ENCODE measurements at regions not wholly inside any gene's neighbourhood (a gene's known extent, or its start where the extent isn't known, plus 50 kb on each side); places are given as distances from the start of the nearest gene placed in this dataset.
A peak's percentile ranks its signal among the peaks of the same experiment; 100 is the strongest.

DNA sequence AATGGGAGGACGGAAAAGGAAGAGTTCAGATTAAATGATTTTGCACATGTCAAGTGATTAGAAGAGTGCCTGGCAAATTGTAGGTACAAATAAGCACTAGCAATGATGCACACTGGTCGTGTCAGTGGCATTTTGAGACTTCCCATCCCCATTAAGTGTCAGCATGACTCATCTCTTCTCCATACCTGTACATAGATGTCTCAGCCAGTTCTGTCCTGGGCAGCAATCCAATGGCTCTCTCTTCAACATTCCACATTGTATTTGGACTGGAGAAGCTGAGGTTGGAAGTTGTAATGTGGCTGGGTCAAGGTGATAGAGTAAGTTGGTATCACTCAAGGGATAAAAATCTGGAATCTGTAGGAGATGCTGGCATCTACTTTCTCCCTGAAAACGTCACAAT, 742.7 kb downstream of the VRK1 start:
- no peak for DNase-seq

DNA sequence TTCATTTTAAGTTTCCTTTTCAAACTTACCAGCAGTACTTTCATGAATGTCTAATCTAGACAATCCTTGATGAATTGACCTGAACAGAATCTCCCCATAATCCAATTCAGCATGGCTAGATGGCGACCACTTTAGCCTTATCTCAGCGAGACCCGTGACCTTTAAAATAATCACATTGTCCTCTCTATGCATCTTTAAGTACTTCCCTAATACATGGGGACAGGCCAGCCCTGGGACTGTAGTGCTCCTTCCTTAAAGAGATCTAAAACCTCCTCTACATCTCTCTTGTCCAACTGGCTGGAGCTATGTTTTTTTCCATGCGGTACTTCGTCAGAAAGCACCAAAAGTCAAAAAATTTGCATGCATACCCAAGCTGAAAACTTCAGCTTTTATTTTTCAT, 746.0 kb downstream of the VRK1 start:
- DNase-seq: no peak

DNA sequence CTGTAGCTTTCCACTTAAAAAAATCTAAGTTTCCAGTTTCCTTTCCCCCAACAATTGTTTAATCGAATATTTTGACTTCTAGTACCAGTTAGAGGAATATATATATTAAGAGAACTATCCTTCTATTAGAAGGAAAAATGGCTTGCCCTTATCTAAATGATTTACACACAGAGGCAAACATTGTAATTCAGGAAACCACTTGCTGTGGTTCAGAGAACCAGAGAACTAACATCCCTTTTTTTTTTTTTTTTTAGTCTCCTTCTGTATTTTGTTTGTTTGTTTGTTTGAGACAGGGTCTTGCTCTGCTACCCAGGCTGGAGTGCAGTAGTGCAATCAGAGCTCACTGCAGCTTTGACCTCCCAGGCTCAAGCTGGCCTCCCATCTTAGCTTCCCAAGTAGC, 746.6 kb downstream of the VRK1 start:
- DNase-seq: no peak

DNA sequence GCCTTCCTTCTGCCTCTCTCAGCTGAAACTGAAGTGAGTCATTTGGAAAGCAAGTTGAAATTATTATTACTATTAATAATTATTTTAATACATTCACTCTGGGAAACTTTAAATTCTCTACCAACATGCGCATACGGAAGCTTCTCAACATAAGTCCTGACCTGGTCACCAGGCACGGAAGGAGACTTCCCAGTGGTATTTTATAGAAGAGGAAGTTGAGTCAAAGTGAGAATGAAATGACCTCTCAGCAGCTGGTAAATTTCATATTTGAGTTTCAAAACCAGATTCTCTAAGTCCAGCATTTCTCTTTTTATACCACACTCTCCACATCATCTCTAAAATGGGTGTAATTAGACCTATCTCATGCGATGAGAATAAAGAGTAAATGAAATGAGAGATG, 747.4 kb downstream of the VRK1 start:
- DNase-seq: no peak

DNA sequence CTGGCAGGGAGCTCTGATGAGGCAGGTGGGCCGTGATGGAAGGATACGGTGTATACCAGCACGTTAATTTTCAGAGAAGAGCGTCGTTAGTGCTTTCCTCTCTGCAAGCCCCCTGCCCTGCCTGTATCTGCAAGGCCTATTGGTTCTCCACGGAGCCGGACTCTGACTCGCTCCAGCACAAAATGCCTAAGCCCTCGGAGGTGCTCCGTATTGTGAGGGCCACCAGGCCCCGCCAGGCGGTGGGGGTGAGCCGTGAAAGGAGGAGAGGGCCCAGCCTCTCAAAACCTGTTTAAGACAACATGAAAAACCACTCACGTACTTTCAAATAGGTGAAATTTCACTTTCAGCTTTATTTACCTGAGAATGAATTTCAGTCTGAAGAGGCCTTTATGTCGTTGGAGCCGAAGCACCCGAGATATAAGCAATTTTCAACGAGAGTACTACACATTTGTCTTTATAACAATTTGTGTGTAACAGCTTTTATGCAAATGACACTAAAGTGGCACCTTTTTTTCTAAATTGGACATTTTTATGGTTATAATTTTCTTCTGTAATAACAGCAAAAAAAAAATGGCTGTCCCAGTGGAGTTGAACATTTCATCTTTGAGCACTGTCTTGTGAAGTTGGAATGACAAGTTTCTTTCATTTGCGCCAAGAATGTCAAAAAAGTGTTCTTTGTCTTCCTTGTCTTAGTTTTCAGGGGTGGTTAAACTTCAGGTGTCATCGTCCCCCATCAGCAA, 749.5 kb downstream of the VRK1 start:
- no peak for DNase-seq

DNA sequence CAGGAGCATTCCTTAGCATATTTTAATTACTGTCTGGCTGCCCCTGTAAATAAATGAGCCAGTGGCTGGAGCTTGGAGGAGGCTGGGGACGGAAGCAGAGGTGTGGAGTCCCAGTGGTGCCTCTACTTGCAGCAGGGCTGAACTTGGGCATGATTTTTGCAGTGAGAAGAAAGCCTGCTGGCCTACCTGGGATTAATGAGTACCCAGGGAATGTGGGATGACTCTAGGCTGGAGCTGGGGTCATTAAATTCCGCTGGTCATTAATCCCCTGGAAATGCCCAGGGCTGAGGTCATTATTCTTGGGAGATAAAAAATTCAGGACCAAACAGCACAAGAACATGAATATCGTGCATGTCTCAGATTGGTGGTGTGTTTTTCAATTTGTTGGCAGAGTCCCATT, 753.3 kb downstream of the VRK1 start:
- DNase-seq: no peak

DNA sequence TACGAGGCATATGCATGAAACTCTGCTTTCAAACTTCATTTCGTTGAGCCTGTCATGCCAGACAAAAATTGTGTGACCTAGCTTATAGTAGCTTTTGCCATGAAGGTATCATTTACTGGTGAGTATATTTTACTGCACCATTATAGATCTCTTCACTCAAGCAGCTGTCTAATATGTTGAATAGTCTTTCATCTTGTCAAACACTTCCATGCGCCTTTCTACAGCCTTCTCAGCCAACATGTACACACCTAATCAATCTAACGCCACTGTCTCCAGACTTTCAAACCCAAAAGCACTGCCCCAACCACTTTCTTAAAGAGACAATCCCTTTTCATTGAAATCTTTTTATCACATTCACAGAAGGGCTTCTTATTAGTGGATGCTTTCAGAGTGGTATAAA, 757.4 kb downstream of the VRK1 start:
- DNase-seq: no peak

DNA sequence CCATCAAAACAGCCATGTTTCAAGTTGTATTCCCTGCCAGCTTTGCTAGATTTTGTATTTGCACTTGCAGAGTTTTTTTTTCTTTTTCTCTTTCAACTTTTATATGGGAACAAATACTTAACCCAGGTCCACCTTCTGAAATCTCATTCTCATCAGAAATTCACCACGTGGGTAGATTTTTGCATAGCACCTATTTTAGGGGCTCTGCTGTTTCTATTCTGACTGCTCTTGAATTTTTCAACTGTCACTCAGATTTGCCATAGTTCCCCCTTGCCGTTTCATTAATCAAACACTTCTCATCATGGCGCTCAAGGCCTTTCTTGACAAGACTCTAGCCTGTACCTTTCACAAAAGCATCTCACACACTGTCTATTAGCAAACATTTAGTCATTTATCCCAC, 767.2 kb downstream of the VRK1 start:
- DNase-seq: no peak

DNA sequence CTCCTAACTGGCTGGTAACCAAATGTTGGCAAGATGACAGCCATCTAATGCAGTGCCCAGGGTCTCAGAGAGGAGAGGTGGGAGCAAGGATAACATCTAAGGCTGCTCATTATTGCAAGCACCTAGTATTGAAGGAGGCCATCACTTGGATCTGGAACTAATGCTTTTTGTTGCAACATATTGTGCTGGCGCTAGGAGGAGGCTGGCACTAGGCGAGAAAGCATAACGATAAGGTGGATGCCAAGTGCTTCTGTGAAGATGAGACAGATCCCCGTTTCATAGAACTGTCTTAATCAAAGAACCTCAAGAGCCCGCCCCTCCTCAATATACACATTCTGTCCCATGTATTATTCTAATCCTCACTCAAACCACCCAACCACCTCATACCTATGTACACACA, 774.0 kb downstream of the VRK1 start:
- no peak for DNase-seq

DNA sequence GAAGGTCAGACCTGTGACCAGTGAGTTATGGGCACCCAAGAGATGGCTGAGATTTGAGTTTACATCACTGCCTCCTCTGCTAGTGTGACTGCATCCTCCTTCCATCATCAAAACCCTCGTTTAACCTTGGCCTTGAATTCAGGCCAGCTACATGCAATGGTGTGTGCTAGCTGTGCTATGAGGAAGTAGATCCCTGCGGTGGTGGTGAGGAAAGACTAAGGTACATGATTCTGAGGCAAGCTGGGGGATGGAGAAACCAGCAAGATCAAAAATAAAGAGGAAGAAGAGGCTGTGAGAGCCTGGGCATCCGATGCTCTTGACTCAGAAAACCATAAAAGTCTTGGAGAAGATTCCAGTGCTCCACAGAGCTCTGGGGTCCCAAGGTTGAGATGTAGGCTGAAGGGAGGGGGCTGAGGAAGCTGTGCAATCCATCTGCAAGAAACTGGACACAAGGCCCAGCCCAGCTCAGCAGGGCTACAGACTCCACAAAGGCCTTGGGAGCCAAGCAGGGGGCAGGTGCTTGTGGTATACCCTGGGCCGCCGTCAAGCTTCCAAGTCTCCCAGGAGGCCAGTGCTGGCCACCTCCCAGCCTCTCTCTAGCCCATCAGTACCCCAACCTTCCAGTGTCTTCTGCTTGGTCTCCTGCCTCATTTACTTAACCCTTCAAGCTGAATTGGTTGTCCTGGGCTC, 774.8 kb downstream of the VRK1 start:
- DNase-seq: no peak

DNA sequence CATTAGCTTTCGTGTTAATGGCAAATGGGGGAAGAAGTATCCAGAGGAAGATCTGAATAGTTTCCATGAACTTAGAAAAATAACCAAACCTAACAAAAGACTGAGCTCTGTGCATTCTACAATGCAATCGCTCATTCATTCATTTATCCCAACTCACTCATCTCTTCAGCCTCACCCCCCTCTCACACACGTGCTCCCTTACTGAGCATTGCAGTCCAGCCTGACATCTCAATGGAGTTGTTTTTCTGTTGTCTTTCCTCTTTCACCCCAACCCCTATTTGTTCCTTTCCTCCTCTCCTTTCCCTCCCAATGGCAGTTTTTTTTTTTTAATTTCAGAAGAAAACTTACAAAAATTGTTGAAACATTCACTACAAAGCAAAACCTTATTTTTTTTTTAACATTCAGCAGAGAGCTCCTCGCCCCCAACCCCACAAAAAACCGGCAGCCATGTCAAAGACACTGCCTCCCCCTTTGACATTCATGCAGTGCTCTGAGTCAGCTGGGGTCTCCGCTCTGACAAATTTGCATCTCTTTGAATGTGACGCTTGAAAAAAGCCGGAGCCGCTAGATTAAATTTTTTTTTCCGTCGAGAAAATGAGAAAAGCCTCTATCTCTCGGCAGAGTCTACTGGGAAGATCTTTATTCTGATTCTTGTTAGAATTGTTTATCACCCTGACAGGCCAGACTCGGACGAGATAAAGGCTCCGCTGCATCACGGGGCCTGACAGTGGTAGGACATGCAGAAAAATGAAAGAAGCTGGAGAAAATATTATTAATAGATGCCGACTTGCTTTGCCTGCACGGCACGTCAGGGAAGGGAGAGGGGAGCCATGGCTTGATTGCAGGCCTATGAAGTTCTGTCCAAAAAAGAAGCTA, 775.6 kb downstream of the VRK1 start:
- DNase-seq: no peak

DNA sequence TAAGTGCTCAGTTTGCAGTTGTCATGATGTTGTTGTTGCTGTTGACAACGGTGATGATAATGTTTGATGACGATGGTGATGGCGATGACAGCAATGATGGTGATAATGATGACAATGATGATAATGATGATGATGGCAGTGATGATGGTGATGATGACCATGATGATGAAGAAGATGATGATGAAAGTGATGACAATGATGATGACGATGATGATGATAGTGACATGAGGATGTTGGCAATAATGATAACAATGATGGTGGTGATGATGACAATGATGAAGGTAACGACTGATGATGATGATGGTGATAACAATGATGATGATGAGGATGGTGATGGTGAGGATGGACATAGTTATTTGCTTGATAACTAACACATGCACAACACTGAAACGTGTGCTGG, 778.5 kb downstream of the VRK1 start:
- no peak for DNase-seq

DNA sequence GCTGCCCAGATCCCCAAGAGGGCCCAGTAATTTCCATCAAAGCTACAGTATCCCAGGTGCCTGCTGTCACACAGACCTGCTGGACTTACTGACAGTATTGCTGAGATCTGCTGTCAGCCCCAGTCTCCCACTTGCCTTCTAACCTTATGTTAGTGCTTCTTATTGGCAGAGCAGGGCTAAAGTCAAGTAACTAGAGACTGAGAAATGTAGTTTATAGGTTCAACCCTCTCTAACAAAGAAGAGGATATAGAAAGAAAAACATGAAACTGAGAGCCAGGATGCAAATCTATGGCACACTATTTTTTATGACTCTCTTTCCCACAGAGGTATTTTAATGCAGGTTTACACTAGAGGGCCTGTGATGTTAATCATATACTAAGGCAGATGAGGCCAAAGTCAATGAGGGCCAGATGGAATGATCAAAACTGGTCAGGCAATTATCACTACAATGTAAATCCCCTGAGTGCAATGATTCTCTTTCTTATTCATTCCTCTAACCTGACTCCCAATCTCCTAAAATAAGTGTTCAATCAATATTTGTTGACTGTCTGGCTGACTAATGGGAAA, 781.9 kb downstream of the VRK1 start:
- DNase-seq: no peak

DNA sequence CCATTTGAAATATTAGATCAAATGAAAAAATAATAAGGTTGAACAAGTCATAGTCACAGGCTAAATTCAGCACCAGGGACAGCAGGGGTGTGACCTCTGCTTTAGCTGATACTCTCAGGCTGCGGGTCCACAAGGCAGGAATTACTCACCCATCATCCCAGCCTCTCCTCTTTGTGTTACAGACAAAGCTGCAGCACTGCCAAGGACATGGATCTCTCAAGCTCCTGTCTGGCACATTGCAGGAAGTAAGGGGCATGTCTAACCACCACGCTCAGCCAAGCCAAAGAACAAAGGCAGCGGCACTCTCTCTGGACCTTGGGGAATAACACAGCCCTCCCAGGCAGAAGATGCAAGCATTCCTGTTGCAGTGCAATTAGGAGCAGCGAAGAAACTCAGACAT, 783.8 kb downstream of the VRK1 start:
- DNase-seq: no peak

DNA sequence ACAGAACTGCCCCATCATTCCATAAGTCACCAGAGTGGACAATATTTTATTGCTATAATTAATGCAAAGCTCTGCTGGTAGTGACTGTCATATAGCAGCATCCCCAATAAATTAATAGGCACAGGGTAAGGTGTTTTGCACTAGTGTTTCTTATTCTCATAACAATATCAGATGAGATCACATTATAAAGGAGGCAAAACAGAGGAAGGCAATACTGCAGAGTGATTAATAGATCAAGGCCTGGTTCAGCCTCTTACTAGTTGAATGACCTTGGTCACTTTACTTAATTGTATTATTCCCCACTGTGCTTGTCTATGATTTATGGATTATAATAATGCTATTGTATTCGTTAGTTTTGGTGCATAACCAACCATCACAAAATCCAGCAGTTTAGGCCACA, 784.8 kb downstream of the VRK1 start:
- no peak for DNase-seq

DNA sequence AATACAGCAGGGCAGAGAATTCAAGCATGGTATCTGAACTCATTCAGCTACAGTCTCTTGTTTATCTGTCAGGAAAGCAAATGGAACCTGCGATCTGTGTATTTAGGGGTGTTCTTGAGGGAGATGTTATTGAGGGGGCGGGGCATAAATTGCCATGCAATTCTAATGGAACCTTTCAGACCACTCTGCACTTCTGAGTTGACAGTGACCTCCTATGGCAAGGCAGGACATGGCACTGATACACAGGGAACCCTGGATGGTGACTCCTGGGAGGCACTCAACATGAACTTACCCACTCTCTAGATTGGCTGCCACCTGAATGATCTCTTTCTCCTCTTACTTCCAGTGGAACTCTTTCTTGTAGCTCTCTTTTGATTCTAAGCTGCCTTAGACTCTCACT, 787.3 kb downstream of the VRK1 start:
- DNase-seq: peak in 1 of 5 donors; percentile 13

DNA sequence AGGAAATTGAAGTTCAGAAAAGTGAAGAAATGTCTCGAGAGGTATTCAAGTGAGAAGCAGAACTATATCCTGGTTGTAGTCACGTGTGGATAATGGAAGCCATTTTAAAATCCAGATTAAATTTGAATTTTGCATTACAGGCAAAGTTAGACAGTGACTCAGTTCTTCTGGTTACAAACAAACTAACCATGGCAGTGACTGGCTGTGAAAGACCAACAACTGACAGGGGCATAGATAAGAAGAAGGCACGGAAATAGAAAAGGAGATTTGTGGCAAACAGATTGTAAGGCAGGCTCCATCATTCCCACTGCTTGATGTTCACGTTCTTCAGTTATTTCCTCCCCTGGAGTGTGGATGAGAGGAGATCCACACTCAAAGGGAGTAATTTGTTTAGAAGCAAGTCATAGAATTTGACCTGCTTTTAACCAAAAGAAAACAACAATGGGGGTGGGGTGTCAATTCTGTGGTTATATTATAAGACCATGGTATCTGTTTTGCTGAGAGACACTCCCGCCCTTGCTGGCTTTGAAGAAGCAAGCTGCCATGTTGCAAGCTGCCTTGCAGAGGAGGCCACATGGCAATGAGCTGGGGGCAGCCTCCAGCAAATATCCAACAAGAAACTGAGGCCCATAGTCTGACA, 795.3 kb downstream of the VRK1 start:
- DNase-seq: peak in 1 of 5 donors; percentile 26

DNA sequence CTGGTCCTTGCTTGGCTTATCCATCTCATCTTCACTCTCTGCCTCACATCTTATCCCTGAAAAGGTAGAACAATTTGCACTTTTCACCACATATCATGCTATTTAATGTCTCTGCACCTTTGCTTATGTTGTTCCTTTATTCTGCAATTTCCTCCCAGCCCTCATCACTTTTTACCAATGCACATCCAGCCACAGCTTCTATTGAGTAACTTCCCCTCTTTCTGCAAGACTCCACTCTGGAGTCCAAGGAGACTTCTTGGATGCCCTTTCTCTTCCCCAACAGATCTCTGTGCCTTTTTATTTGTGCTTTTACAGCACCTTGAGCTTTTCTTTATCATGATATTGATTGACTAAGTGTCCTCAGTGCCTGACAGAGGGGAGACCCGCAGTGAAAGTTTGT, 797.1 kb downstream of the VRK1 start:
- DNase-seq: no peak

DNA sequence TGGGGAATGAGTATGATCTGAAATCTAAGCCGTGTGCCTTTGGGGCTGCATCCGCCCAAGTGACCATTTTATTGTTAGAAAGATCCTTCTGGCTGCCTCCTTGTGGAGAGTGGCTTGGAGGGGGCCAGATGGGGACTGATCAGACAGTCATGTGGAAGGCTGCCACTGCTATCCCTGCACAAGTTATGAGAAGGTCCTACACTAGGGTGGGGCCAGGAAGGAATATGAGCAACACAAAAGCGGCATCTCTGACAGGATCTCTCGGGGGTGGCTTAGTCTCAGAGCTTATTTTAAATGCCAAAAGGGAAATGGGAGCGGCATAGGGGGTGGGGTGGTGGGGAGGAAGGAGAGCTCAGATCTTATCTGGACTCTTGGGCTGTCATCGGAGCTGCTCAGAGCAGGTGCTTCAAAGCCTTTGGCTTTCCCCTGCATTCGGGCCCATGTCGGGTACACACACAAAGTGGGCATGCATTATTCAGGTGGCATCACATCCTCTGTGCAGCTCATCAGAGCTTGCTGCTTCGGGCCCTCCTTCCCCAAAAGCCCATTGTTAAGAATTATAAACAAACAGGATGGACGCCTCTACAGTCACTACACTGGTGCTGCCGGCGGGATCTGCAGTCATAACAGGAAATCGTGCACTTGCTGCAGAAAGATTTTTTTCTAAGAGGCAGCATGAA, 805.4 kb downstream of the VRK1 start:
- DNase-seq: peak; percentile 48 to 92 (median 69)

DNA sequence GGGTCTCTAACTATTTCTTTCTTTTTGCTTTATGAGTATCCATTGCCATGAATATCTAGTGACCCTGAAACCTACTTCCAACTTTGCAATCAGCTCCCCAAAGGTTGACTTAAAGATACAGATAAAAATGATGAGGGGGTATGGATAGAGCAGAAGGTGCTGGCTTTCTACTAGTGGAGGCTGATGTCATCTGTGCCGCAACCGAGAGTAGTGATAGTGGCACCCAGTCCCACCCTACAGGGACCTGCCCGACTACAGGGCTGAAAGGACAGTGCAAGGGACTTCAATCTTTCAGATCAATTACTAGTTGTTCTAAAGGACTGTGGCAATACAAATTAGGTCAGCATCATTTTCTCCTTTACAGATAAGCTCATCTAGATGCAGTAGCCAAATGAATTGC, 806.0 kb downstream of the VRK1 start:
- DNase-seq: peak in 4 of 5 donors; percentile 13 to 79 (median 30)

DNA sequence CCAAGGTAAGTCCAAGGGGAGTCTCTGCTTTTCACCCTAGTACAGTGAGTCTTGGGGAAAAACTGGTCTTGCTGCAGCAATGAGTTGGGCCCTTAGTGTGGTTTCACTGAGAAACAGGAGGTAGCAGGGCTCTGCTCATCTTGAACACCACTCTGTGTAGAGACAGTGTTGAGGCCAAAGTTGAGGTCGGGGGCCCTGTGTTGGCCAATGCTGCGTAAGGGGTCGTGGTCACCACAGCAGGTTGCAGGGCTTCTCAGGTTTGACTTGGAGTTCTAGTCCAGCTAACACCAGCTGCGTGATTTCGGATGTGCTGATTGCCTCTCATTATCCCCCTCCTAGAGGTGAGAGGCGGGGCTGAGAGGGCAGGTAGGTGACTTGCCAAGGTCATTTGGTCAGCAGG, 807.5 kb downstream of the VRK1 start:
- no peak for DNase-seq

DNA sequence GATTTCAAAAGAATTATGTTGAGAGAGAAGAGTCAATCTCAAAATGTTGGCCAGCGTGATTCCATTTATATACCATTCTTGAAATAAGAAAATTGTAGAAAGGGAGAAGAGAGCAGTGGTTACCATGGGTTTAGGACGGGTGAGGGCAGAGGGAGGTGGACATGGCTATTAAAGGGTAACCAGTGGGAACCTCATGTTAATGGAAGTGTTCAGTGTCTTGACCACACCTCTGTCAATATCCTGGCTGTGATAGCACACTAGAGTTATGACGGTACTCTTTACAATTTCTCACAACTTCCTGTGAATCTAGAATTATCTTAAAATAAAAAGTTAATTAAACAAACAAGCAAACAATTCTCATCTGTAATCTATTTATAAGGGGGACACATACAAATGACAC, 821.2 kb downstream of the VRK1 start:
- no peak for DNase-seq
